GM21360 (cell line): ENCODE measurements at regions not wholly inside any gene's neighbourhood (a gene's known extent, or its start where the extent isn't known, plus 50 kb on each side); places are given as distances from the start of the nearest gene placed in this dataset.

Experiments used
- ATAC-seq: cut with Tn5 transposase; IDR thresholded peaks from one replicate; pipeline ENCODE4 v1.9.1; 2021; ENCODE audit warnings: mild to moderate bottlenecking, moderate library complexity; ENCODE audit not compliant: unreplicated experiment

DNA sequence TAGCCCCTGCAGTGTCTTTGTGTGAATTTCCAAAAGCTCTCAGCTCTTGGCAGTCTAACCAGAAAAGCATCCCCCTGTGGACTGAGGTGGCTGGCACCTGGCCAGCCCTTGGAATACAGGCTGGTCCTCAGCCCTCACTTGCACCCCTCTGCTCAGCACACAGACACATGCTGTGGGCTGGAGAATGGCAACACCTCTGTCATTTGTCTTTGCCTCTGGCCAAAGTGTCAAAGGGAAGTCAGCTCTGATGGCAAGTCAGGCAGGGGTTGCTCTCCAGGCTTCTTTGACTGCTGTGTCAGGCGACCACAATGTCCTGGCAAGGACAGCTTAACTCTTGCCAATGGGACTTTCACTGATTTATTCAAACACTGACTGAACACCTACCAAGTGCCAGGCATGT lies 724.8 kb downstream of the INHBA start:
- ATAC-seq, result no peak

DNA sequence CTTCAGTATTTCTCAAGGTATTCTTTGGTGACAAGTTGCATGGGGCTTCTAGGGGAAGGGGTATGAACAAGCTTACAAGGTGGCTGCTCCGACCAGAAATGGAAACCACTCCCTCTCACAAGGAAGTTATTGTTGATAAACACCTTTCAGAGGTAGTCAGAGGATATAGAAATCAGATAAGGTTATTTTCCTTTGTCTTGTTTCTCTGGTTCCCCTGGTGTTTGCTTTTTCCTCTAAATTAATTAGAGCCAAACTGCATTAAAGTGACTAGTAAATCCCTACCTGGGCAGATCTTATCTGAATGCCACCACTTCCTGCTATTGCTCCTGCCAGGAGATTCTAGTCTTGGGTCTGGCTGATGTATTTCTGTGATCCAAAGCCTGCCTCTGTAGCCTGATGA lies 725.4 kb downstream of the INHBA start:
- ATAC-seq, result no peak

DNA sequence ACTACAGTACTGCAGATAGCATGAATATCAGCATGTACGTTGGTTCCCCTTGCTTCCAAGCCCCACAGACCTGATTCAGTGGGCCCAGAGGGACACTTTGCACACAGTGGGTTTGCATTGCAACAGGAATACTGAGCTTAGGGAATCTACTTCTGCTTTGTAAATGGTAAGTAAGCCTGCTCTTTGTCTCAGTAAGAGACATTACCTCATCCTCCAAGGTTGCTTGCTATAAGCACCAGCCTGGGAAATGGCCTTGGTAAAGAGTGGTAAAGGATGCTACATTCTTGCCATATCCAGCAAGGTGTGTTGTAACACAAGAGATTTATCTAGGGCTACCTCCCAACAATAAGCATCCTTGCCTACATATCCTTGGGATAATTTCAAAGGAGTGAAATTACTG lies 730.5 kb downstream of the INHBA start:
- no peak for ATAC-seq

DNA sequence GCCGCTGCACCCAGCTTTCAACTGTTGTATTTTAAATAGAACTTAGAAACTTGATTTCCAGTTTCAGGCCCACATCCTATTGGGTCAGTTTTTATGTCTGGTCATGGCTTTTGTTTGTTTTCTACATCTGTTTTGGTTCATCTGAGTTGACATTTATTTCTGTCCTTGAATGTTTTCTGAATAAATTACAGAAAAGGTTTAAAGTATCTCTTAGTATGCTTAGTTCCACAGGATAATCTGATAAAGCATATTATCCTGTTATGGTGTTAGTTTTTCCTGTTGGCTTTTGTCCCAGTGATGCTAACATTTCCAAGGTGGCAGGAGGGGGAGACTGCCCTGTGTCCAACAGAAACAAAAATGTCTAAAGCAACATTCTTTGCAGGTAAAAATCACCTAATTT lies 733.2 kb downstream of the INHBA start:
- no peak for ATAC-seq

DNA sequence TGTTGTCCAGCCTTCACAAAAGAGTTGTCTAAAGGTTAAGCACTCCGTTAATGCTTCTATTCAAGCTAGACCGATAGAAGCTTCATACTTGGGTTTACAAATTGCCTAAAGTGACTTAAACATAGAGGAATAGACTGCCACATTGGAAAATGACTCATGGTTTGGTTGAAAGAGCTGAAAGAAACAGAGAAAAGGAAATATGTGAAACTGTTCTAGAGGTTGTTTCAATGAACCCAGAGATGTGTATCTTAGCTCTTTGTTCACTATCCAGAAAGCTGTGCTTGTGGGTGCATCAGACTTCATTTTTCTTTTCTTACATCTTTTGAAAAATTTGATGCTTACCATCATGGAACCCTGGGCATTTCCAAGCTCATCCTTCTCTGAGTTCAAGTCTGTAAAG lies 736.2 kb downstream of the INHBA start:
- ATAC-seq, result no peak

DNA sequence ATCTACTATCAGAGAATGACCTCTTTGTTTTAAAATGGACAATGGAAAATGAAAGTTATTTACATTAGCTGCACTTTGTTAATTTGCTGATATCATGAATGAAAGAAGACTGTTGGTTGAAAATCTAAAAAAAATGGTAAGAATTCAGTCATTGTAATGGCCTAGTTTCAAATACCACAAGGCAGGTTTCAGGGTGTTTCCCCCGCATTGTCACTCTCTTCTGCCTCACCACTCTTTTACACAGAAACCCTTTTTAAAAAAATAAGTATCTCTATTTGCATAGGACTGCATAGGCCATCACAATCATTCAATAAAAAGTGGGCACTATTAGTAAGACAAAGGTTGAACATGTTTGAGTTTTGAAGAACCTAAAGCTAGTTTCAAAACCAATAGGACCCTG lies 737.1 kb downstream of the INHBA start:
- peak; percentile 52 for ATAC-seq

DNA sequence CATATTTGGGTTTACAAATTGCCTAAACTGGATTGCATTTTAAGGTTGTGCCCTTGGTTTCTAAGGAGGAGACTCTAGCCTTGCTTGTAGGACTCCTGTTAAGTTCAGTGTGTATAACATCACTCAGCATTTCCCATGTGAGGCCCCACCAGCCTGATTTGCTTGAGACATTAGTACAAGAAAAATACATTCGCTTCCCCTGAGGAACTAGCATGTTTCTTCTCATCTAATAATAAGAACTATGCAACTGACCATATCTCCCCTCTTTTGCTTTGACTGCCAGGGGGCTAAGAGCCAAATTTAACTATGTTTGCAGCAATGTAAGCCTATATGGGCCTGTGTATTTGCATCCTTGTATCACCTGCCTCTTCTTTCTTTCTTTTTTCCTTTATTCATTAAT lies 737.9 kb downstream of the INHBA start:
- no peak for ATAC-seq

DNA sequence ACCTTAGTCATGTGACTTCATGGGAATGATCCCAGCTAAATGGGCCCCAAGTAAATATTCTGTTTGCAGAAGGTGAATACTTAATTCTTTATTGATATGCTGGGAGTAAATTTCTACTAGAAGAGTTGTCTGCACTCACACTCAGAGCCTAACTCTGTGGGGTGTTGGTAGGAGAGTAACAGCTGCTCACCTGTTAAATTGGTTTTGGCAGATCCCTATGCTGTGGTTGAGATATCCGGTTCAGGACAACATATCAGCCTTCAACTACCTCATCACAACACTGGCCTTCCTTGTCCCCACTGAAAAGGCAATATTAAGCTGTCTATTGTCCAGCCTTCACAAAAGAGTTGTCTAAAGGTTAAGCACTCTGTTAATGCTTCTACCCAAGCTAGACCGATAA lies 738.3 kb downstream of the INHBA start:
- ATAC-seq, result no peak

DNA sequence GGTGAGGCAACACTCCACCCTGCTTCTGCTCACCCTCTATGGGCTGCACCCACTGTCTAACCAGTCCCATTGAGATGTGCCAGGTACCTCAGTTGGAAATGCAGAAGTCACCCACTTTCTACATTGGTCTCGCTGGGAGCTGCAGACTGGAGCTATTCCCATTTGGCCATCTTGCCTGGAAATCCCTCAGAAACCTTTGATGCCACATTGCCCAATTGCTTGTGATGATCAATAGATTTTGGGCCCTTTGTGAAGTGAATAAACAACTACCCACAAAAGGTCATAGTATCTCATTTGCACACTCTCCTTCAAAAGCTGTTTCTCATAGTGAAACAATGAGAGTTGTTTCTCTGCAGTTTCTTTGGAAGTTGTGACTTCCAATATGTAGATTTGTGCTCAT lies 742.9 kb downstream of the INHBA start:
- ATAC-seq, result no peak

DNA sequence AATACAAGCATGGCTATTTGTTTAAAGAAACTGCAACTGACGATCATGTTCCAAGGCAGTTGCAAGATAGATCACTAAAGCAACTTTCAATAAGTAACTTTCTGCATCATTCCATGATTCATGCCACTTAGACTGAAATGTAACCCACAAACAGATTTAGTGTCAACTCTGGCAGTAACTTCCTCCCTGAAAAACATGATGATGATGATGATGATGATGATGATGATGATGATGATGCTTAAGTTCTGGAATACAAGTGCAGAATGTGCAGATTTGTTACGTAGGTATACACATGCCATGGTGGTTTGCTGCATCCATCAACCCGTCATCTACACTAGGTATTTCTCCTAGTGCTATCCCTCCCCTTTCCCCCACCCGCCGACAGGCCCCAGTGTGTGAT lies 754.7 kb downstream of the INHBA start:
- ATAC-seq, result no peak

DNA sequence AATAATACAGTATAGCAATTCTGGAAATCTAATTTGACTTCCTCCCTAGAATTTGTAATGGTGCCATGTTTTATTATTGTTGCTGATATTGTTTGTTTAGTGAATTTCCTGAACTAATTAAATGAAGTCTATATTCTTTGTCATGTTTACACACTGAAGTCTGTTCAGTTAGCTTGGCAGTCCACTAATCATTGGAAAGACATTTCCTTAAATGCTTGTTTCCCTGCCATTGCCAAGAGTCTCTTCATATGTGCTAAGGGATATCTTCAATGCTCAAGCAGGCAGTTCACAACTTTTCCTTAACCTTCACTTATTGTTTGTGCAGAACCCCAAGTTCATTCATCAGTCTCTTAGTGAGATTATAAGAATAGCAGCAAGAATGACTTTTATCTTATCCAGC lies 755.3 kb downstream of the INHBA start:
- ATAC-seq, result no peak

DNA sequence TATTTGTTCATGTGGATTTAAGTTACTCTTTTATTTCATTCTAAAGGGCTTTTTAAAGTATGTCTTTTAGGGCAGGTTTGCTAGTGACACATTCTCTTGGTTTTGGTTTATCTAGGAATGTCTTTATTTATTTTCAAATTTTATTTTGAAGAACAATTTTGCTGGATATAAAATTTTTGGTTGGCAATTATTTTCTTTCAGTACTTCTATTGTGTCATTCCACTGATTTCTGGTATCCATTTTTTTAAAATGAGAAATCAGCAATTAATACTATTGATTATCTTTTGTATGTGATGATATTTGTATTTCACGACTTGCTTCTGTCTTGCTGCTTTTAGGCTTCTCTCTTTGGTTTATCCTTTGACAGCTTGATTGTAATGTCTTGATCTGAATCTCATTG lies 756.3 kb downstream of the INHBA start:
- ATAC-seq, result no peak

DNA sequence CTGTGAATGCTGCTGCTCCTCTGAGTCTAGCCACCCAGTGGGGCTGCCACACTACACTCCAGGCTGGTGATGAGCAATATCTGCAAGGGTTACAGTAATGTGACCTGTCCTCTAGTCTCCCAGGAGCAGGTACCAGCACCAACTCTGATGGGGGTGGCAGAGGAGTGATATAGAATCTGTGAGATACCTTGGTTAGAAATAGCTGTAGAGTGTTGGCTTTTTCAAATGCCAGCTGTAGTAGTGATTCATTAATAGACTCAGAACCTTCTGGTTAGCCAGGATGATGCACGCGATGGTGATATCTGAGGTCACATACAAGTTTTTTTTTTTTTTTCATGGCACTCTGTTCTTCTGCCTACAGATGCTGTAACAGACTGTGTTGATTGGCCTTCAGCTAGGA lies 757.1 kb downstream of the INHBA start:
- no peak for ATAC-seq

DNA sequence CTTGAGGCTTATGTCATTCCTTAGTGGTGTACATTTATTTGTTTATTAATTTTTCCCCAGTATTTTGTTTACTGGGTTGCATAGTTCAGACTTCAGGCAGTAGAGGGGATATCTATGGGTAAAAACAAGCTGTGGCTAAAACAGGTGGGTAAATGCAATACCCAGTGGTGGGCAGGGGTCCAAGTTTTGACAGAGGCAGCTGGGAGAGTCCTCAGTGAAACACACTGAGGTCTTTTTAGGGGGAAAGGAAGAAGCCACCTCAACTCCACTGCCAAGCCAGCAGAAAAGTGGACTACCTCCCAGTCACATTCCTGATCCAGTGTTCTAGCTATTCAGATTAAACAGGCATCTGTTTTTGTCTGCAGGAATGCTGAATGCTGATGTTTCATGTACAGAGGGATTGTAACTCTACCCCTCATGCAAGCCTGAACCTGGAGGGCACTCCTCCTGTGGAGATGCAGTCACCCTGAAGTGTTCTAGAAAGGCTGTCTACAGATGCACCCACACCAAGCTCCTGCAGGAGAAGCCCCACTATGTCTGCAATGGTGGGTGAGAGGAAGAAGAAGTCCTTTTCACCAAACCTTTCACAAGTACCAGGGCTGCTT lies 757.8 kb downstream of the INHBA start:
- ATAC-seq, result no peak

DNA sequence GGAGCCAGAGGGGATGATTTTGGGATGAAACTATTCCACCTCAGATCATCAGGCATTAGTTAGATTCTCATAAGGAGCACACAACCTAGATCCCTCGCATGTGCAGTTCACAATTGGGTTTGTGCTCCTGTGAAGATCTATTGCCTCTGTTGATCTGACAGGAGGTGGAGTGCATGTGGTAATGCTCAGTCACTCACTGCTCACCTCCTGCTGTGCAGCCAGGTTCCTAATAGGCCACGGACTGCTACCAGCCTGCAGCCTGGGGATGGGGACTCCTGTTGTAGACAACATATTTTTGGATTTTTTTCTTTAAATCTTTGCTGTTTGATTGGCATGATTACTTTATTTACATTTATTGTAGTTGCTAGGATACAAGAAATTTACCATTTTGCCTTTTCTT lies 765.0 kb downstream of the INHBA start:
- no peak for ATAC-seq

DNA sequence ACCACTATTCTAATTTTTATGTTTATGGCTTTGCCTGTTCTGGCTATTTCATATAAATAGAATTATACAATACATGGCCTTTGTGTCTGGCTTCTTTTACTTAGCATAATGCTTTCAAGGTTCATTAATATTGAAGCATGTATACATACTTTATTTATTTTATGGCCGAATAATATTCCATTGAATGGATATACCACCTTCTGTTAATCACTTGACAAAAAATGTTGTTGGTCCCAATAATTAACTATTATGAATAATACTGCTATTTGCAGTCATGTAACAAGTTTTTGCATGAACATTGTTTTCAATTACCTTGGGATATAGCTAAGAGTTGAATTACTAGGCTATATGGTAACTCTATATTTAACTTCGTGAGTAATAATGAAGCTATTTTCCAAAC lies 767.5 kb downstream of the INHBA start:
- ATAC-seq, result no peak

DNA sequence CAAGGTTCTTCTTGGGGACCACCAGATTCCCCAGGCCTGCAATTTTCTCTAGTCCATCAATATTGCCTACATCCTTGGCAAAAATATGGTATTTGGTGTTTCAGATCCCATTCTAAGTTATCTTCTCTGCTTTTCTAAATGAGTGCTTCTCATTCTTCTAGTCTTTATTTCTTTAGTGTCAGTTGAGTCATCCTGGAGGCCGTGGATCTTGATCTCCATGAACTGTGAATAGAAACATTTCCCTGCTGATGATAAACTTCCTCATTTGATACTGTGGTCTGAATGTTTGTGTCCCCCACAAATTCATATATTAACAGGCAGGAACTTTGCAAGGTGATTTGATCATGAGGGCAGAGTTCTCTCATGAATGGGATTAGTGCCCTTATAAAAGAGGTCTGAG lies 779.3 kb downstream of the INHBA start:
- no peak for ATAC-seq

DNA sequence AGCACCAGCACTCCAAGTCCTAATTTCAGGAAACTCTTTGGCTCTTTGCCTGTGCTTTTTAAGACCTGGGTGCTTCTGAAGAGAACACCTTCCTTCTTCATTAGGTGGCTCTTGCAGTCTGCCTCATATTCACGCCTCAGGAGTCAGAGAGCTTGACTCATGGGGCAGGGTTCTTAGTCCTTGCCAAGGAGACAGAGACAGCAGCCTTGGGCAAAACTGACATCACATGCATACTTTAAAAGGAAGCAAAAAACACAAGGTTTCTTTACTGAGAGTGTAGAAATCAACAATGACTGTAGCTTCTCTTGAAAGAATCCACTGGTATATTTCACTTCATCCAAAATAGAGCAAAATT lies 780.6 kb downstream of the INHBA start:
- ATAC-seq, result no peak

DNA sequence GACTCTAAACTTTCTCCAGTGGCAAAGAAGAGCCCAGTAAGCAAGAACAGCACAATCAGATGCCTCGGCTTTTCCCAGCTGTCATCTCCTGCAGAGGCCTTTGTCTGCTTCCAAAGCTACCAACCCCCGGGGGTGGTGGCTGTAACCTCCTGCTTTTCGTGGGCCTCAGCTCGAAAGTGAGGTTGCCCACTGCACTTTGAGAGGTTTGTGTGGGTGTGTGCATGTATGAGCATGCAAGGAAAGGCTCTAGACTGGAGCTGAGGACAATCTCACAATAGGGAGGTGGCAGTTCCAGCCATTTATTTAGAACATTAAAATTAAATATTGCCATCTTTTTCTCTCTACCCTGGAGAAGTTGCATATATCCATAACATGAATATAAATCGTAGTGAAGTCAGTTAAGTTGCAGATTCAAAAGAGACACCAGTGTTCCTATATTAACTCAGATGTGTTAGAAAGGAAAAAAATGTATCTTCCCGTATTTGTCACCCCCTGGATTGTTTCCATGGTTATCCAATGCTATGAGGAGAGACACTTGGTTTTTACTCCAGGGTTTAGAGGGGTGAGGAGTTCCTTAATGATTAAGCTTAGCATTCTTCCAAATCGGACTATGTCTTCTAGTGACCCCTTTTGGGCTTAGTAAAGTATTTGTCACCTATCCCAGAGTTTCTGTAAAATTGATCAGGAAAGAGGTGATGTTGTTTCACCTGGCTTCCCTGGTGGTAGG lies 781.1 kb downstream of the INHBA start:
- ATAC-seq, result no peak

DNA sequence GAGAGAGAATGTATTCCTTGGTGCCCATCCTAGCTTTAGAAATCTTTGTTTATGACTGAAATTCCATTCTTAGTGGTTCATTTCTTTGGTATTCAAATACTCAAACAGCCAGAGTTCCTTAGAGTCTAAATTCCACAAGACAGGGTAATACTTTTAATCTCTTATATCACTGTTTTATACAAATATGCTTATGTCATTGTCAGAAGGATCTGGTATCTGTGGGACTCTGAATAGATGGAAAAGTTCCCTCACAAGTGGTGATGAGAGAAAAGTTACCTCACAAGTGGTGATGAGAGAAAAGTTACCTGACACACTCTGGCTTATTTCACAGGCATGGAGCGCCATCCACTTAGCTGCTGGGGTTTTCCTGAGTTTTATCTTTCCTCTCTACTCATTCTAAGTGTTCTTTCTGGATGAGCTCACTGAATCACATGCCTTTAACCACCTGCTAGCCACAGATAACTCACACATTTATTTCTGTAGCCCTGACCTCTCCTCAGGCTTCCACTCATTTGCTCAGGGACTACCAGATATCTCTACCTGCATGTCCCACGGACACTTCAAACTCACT lies 784.0 kb downstream of the SUGCT start:
- ATAC-seq, result no peak

DNA sequence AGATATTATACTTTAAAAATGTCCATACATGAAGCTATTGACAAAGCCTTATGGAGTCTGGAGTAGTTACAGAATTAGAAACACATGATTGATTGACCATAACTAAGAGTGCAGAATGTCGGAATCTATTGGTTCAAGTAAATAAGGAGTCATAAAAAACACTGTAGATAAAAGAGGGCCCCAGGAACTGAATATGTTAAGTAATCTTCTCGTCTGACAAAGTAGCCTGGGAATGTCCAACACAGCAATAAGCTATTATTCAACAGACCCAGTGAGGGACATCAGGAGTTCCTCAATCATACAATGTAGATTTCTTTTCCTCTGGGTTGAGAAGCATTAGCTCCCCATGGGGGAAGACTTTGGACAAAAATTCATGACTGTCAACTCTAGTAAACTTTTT lies 782.0 kb downstream of the SUGCT start:
- ATAC-seq, result no peak

DNA sequence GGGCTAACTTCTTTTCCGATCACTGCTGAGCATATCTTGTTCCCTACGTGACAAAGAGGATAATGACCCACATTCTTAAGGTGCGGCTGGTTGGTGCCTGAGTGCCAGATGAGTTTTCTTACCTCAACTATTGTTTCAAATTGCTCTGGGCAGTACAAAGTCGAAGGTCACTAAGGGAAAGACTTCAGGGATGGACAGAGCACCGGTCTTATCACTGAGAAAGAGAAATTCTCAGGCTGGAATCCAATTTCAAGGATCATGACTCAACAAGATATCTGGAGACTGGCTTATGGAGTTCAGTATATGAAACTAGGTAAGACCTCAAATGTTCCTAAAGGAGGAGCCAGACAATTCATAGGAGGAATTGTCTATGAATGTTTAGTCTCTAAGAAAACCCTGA lies 780.3 kb downstream of the SUGCT start:
- ATAC-seq, result no peak
